ENCODE measurements at regions not wholly inside any gene's neighbourhood (a gene's known extent, or its start where the extent isn't known, plus 50 kb on each side); places are given as distances from the start of the nearest gene placed in this dataset.

DNA sequence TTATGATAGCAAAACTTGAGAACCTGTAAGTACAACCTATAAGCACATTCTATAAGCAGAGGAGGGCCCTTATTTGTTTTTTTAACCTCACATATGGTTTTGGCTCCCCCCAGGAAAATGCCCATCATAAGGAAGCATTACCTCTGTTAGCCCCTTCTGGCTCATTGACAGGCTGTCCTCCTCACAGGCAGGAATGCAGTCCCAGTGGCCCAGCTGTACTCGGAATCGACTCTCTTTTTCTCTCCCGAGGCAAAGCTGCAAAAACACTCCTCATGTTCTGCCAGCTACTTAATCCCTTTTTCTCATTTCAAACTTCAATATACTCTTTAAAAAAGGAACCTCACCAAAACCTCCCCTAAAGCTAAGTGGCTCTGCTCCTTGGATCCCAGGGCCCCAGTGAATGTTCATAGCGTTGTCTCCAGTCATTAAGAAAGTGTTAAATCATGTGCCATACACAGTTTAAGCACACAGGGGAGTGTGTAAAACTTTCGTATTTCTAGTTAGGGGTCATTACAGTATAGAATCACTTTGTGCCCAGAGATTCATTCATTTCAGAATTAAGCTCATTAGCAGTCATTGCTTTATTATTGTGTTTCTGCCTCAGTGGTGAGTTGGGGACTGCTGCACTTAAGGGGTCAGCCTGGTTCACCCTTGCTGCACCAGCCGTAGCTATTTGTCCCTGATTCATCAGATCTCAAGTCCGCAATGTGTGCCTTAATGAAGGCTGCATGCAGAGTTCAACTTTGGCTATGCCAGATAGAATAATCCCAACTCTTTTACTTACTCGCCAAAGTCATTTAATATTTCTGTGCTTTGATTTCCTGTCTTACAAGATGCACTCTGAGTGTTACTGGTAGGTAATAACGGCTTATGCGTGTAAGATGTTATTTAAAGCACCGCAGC, 57.6 kb downstream of the JRKL start:
- Histone ChIP-seq H3K27me3 (ENCODE audit: control insufficient read depth in 2 of 2, insufficient read depth in 1 of 2, low read length in 1 of 2) (no peaks in the 10 kb centered on the region), H3K9me3 (ENCODE audit: control insufficient read depth in 2 of 2, insufficient read depth in 1 of 2, low read length in 1 of 2) (no peaks in the 10 kb centered on the region), H3K4me3 (ENCODE audit: low read length in 2 of 2) (no peak overlapping the region), H3K27ac (ENCODE audit: low read depth in 1 of 2, low read length in 1 of 2) (no peak overlapping the region), H3K36me3 (ENCODE audit: control insufficient read depth in 2 of 2, insufficient read depth in 2 of 2, low read length in 1 of 2) (no peaks in the 10 kb centered on the region), H3K4me1 (ENCODE audit: control insufficient read depth in 2 of 2, insufficient read depth in 2 of 2, low read length in 2 of 2) (no peaks in the 10 kb centered on the region)
- no peak for DNase-seq (ENCODE audit: low read depth in 6 of 9, low spot score in 9 of 9)
- 94% methylated on average over 11 of the region's 11 CpGs for WGBS

DNA sequence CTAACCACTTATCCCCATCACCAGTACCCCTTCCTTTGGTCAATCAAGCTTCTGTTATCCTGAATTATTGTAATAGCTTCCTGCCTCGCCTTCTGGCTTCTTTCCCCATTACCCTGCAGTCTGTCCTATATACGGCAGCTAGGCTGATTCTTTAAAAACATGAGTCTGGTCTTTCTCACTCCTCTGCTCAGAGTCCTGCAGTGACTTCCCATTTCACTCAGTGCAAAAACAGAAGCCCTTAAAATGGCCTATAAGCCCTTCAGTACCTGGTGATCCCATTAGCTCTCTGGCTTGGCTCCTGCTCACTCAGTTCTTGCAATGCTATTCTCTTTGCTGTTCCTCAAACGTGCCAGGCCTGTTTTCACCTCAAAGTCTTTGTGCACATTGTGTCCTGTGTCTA, 58.4 kb downstream of the JRKL start:
- no peaks in the 10 kb centered on the region for H3K36me3 ChIP-seq (ENCODE audit: control insufficient read depth in 2 of 2, insufficient read depth in 2 of 2, low read length in 1 of 2)
- no peak overlapping the region for H3K27ac ChIP-seq (ENCODE audit: low read depth in 1 of 2, low read length in 1 of 2)
- H3K4me1 ChIP-seq (ENCODE audit: control insufficient read depth in 2 of 2, insufficient read depth in 2 of 2, low read length in 2 of 2): no peaks in the 10 kb centered on the region
- no peaks in the 10 kb centered on the region for H3K9me3 ChIP-seq (ENCODE audit: control insufficient read depth in 2 of 2, insufficient read depth in 1 of 2, low read length in 1 of 2)
- WGBS: 81% methylated on average over 3 of the region's 3 CpGs
- no peak overlapping the region for H3K4me3 ChIP-seq (ENCODE audit: low read length in 2 of 2)
- DNase-seq (ENCODE audit: low read depth in 6 of 9, low spot score in 9 of 9): no peak
- H3K27me3 ChIP-seq (ENCODE audit: control insufficient read depth in 2 of 2, insufficient read depth in 1 of 2, low read length in 1 of 2): no peaks in the 10 kb centered on the region

DNA sequence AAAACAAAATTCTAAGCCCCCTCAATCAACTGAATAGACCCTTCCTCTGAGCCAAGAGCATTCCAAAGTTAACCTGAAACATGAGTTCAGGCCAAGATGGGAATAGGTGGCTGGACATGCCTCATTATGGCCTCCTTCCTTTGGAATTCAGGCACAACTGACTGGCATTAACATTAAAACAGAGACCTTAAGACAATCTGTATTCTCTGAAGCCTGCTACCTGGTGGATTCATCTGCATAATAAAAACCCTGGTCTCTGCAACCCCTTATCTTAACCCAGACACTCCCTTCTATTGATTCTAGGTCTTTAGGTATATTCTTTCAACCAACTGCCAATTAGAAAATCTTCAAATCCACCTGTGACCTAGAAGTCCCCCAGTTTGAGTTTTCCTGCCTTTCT, 66.3 kb downstream of the JRKL start:
- Histone ChIP-seq H3K27ac (ENCODE audit: low read depth in 1 of 2, low read length in 1 of 2) (no peak overlapping the region), H3K4me1 (ENCODE audit: control insufficient read depth in 2 of 2, insufficient read depth in 2 of 2, low read length in 2 of 2) (no peaks in the 10 kb centered on the region), H3K9me3 (ENCODE audit: control insufficient read depth in 2 of 2, insufficient read depth in 1 of 2, low read length in 1 of 2) (no peaks in the 10 kb centered on the region), H3K36me3 (ENCODE audit: control insufficient read depth in 2 of 2, insufficient read depth in 2 of 2, low read length in 1 of 2) (no peaks in the 10 kb centered on the region), H3K4me3 (ENCODE audit: low read length in 2 of 2) (no peak overlapping the region), H3K27me3 (ENCODE audit: control insufficient read depth in 2 of 2, insufficient read depth in 1 of 2, low read length in 1 of 2) (no peaks in the 10 kb centered on the region)
- no peak for DNase-seq (ENCODE audit: low read depth in 6 of 9, low spot score in 9 of 9)

DNA sequence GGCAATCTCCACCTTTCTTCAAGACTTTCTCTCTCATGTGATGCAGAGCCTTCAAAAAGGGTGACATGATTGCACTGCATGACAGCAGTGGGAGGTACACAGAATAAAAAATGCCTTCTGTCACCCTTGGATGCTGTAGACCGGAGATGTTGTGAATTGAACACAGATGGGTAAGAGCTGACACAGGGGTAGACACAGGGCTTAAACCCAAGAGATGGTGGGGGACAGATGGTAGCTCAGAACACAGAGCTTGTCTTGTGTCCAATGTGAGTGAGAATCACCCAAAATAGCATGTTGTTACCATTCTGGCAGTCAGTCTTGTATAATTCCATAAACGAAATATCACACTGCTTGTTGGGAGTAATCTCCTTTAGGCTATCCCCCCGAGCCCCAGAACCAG, 69.9 kb downstream of the JRKL start:
- Histone ChIP-seq H3K27ac (ENCODE audit: low read depth in 1 of 2, low read length in 1 of 2) (no peak overlapping the region), H3K36me3 (ENCODE audit: control insufficient read depth in 2 of 2, insufficient read depth in 2 of 2, low read length in 1 of 2) (no peaks in the 10 kb centered on the region)
- 83% methylated on average over 3 of the region's 3 CpGs for WGBS

DNA sequence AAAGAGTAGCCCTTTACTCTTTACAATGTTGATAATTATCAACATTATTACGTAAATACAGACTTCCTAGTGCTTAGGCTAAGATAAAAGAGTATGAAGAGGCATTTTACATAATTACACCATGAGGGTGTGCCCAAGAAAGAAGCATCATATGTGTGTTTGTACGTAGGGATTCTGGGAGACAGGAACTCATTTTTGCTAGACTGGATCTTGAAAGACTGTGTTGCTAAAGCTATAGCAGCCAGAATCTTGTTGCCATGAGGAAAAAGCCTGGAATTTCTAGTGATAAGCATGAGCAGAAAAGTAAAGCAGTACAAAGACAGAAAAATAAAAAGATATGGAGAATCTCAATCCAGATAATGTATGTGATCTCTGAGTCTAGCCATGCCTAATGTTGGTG, 72.1 kb downstream of the JRKL start:
- Histone ChIP-seq H3K4me1 (ENCODE audit: control insufficient read depth in 2 of 2, insufficient read depth in 2 of 2, low read length in 2 of 2) (no peaks in the 10 kb centered on the region), H3K27ac (ENCODE audit: low read depth in 1 of 2, low read length in 1 of 2) (no peak overlapping the region), H3K4me3 (ENCODE audit: low read length in 2 of 2) (no peak overlapping the region), H3K9me3 (ENCODE audit: control insufficient read depth in 2 of 2, insufficient read depth in 1 of 2, low read length in 1 of 2) (no peaks in the 10 kb centered on the region), H3K36me3 (ENCODE audit: control insufficient read depth in 2 of 2, insufficient read depth in 2 of 2, low read length in 1 of 2) (no peaks in the 10 kb centered on the region), H3K27me3 (ENCODE audit: control insufficient read depth in 2 of 2, insufficient read depth in 1 of 2, low read length in 1 of 2) (no peaks in the 10 kb centered on the region)
- DNase-seq (ENCODE audit: low read depth in 6 of 9, low spot score in 9 of 9): no peak
- WGBS: 87% methylated on average over 2 of the region's 2 CpGs

More for the DNA sequence above, 69.9 kb downstream of the JRKL start:
- H3K4me3 ChIP-seq (ENCODE audit: low read length in 2 of 2): no peak overlapping the region
- no peaks in the 10 kb centered on the region for H3K9me3 ChIP-seq (ENCODE audit: control insufficient read depth in 2 of 2, insufficient read depth in 1 of 2, low read length in 1 of 2)
- H3K4me1 ChIP-seq (ENCODE audit: control insufficient read depth in 2 of 2, insufficient read depth in 2 of 2, low read length in 2 of 2): no peaks in the 10 kb centered on the region
- no peaks in the 10 kb centered on the region for H3K27me3 ChIP-seq (ENCODE audit: control insufficient read depth in 2 of 2, insufficient read depth in 1 of 2, low read length in 1 of 2)
- DNase-seq (ENCODE audit: low read depth in 6 of 9, low spot score in 9 of 9): no peak

DNA sequence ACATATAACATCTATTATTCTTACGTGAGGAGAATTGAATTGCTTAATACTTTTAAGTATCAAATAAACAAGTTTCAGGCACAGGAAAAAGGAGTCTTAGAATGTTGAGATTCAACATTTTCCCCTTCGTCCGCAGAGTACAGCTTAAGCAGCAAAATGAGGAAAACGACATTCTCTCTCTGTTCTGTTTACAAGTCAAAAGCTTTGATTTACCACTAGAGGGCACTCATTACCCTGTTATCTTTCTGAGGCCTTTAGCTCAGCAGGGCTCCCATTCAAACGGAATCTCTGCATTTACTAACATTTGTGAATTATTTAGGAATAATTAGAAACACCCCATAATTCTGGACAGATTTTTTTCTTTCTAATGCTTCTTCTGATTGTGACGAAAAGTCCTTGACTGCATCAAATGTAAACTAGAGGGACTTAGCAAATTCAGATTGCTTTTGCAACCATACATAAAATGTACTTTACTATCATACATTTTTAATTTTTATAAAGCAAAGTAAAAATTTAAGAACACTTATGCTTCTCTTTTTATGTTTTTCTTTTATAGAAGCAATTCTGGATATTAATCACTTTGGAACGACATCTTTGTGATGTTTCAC, 75.0 kb downstream of the JRKL start:
- Histone ChIP-seq H3K27me3 (ENCODE audit: control insufficient read depth in 2 of 2, insufficient read depth in 1 of 2, low read length in 1 of 2) (no peaks in the 10 kb centered on the region), H3K27ac (ENCODE audit: low read depth in 1 of 2, low read length in 1 of 2) (no peak overlapping the region), H3K36me3 (ENCODE audit: control insufficient read depth in 2 of 2, insufficient read depth in 2 of 2, low read length in 1 of 2) (no peaks in the 10 kb centered on the region), H3K9me3 (ENCODE audit: control insufficient read depth in 2 of 2, insufficient read depth in 1 of 2, low read length in 1 of 2) (no peaks in the 10 kb centered on the region), H3K4me3 (ENCODE audit: low read length in 2 of 2) (no peak overlapping the region), H3K4me1 (ENCODE audit: control insufficient read depth in 2 of 2, insufficient read depth in 2 of 2, low read length in 2 of 2) (no peaks in the 10 kb centered on the region)
- 20% methylated on average over 7 of the region's 7 CpGs for WGBS
- peak; percentile 13 to 68 (median 22) for DNase-seq (ENCODE audit: low read depth in 6 of 9, low spot score in 9 of 9)

DNA sequence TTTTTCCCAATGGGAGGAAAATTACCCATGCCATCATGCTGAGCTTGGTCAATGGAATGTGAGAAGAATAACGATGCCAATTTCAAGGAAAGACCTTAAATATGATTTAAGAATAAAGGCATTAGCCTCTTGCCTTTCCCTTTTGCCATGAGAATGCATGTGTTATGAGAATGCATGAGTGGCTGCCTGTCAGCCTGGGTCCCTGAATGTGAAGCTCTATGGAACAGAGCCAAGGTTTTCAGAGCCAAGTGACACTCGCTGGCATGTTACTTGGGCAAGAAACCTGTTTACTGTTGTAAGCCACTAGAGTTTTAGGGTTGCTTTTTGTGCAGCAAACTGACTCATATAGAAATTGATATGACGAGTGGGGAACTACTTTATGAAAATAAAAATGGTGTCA, 75.7 kb downstream of the JRKL start:
- Histone ChIP-seq H3K4me3 (ENCODE audit: low read length in 2 of 2) (no peak overlapping the region), H3K27me3 (ENCODE audit: control insufficient read depth in 2 of 2, insufficient read depth in 1 of 2, low read length in 1 of 2) (no peaks in the 10 kb centered on the region), H3K4me1 (ENCODE audit: control insufficient read depth in 2 of 2, insufficient read depth in 2 of 2, low read length in 2 of 2) (no peaks in the 10 kb centered on the region), H3K36me3 (ENCODE audit: control insufficient read depth in 2 of 2, insufficient read depth in 2 of 2, low read length in 1 of 2) (no peaks in the 10 kb centered on the region), H3K9me3 (ENCODE audit: control insufficient read depth in 2 of 2, insufficient read depth in 1 of 2, low read length in 1 of 2) (no peaks in the 10 kb centered on the region), H3K27ac (ENCODE audit: low read depth in 1 of 2, low read length in 1 of 2) (no peak overlapping the region)
- DNase-seq (ENCODE audit: low read depth in 6 of 9, low spot score in 9 of 9): no peak
- WGBS: 83% methylated on average over 3 of the region's 3 CpGs

DNA sequence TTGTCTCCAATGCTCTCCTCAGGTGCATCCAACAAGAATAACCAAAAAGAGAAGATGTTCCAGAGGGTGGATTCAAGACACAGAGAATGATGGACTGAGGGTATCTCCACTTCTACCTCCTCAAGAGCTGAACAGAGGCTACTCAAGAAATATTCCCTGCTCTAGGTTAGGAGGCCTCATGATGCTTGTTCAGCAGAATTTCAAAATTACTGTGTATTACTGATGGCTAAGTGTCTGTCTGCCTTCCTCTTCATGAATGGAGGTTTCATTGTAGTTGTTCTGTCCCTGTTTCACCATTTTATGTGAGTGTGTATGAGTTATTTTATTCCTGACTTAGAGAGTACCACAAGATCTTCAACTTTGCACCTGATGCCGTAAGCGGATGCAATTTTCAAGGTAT, 76.8 kb downstream of the JRKL start:
- Histone ChIP-seq H3K9me3 (ENCODE audit: control insufficient read depth in 2 of 2, insufficient read depth in 1 of 2, low read length in 1 of 2) (no peaks in the 10 kb centered on the region), H3K27ac (ENCODE audit: low read depth in 1 of 2, low read length in 1 of 2) (no peak overlapping the region), H3K36me3 (ENCODE audit: control insufficient read depth in 2 of 2, insufficient read depth in 2 of 2, low read length in 1 of 2) (no peaks in the 10 kb centered on the region), H3K27me3 (ENCODE audit: control insufficient read depth in 2 of 2, insufficient read depth in 1 of 2, low read length in 1 of 2) (no peaks in the 10 kb centered on the region), H3K4me1 (ENCODE audit: control insufficient read depth in 2 of 2, insufficient read depth in 2 of 2, low read length in 2 of 2) (no peaks in the 10 kb centered on the region), H3K4me3 (ENCODE audit: low read length in 2 of 2) (no peak overlapping the region)
- no peak for DNase-seq (ENCODE audit: low read depth in 6 of 9, low spot score in 9 of 9)
- 98% methylated on average over 2 of the region's 2 CpGs for WGBS

DNA sequence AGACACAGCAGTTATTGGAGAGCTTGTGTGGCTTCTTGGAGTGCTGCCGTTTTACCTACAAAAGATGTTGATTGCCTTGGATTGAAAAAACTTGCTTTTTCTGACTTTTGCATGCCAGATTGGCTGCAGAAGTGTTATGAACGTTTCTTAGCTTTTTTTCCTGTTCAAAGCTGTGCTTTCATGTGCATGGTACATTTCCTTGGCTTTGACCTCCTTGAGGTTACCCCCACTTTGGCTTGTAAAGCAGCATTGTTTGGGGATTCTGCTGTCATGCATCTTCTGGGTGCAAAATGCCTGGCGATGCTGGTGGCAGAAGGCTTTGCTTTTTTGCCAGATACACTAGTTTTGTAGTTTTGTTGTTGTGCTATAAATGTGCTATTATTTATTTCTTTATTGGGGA, 80.0 kb downstream of the JRKL start:
- Histone ChIP-seq H3K9me3 (ENCODE audit: control insufficient read depth in 2 of 2, insufficient read depth in 1 of 2, low read length in 1 of 2) (peaks cover 1 to 10% of the 10 kb centered on the region in 2 donors), H3K36me3 (ENCODE audit: control insufficient read depth in 2 of 2, insufficient read depth in 2 of 2, low read length in 1 of 2) (no peaks in the 10 kb centered on the region), H3K4me1 (ENCODE audit: control insufficient read depth in 2 of 2, insufficient read depth in 2 of 2, low read length in 2 of 2) (no peaks in the 10 kb centered on the region), H3K27me3 (ENCODE audit: control insufficient read depth in 2 of 2, insufficient read depth in 1 of 2, low read length in 1 of 2) (no peaks in the 10 kb centered on the region), H3K27ac (ENCODE audit: low read depth in 1 of 2, low read length in 1 of 2) (no peak overlapping the region), H3K4me3 (ENCODE audit: low read length in 2 of 2) (no peak overlapping the region)
- DNase-seq (ENCODE audit: low read depth in 6 of 9, low spot score in 9 of 9): no peak
- WGBS: 84% methylated on average over 3 of the region's 3 CpGs
